Neural progenitor cell (in vitro differentiated cells): ENCODE measurements at regions not wholly inside any gene's neighbourhood (a gene's known extent, or its start where the extent isn't known, plus 50 kb on each side); places are given as distances from the start of the nearest gene placed in this dataset.

ENCODE experiments used
- EZH2 ChIP-seq: fragments of 200-600 bp; sonication (generic); IDR thresholded peaks from 2 replicates; pipeline ENCODE4 v1.6.1; 2017; ENCODE audit warnings: antibody characterized with exemption, mild to moderate bottlenecking, moderate library complexity
- EZH2phosphoT487 ChIP-seq: fragments of 200-600 bp; sonication (generic); IDR thresholded peaks from 2 replicates; pipeline ENCODE4 v1.6.1; 2017; ENCODE audit warnings: antibody characterized with exemption
- TF ChIP-seq, protein P1 (sequence below): fragments of 200-600 bp; sonication (generic); IDR thresholded peaks from 2 replicates; pipeline ENCODE4 v1.5.1; 2017; ENCODE audit warnings: antibody characterized with exemption, mild to moderate bottlenecking

DNA sequence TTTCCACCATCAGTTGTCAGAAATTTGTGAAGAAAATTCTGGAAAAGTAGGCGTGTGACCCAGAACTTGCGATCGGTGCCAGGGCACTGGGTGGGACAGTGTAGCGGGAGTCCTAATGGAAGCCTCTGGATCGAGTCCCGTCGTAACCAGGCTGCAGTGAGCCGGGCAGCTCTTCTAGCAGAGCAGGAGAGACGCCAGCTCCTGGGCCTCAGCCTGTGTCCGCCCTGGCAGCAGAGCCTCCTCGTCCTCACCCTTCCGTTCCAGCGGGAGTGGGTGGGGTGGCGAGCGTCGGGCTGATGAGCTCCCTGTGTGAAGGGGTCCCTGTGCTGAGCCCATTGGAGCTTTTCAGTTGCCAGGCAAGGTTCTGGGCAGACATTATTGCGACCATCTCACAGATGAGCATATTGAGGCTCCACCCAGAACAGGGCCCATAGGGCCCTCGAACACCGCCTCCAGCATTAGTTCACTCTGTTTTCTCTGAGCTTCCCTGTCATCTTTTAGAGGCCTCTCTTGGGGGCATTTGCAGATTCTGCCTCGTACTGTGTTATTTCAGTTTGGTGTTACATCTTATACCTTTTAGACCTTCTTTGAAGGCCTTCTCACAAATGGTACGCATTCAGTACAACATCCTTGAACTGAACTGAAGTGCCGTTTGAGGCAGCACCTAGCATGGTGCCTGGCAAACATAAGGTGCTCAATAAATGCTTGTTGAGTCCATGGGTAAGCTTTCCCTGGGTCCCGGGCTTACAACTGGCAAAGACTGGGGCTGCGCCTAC is 207.1 kb upstream of the CIBAR2 start:
- TF ChIP-seq, protein P1, sequence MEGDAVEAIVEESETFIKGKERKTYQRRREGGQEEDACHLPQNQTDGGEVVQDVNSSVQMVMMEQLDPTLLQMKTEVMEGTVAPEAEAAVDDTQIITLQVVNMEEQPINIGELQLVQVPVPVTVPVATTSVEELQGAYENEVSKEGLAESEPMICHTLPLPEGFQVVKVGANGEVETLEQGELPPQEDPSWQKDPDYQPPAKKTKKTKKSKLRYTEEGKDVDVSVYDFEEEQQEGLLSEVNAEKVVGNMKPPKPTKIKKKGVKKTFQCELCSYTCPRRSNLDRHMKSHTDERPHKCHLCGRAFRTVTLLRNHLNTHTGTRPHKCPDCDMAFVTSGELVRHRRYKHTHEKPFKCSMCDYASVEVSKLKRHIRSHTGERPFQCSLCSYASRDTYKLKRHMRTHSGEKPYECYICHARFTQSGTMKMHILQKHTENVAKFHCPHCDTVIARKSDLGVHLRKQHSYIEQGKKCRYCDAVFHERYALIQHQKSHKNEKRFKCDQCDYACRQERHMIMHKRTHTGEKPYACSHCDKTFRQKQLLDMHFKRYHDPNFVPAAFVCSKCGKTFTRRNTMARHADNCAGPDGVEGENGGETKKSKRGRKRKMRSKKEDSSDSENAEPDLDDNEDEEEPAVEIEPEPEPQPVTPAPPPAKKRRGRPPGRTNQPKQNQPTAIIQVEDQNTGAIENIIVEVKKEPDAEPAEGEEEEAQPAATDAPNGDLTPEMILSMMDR: no peak
- TF ChIP-seq EZH2 (no peak), EZH2phosphoT487 (no peak)
